IMR-90 (cell line): ENCODE measurements at regions not wholly inside any gene's neighbourhood (a gene's known extent, or its start where the extent isn't known, plus 50 kb on each side); places are given as distances from the start of the nearest gene placed in this dataset.

ENCODE experiments used
- ATAC-seq: fragments of 200-7000 bp; cut with Tn5 transposase; 2 replicates; pipeline ENCODE4 v1.9.1; 2020; ENCODE audit warnings: low read depth, mild to moderate bottlenecking, moderate library complexity
- BruUV-seq: library from RNA; stranded (reverse); fragments of 400-500 nt; replicated peaks from 2 replicates; lab custom pipeline; 2021; lab: Mats Ljungman, UMichigan
- CTCF ChIA-PET: fragments of 300-600 bp; formaldehyde crosslinking; extraction: SDS; loops from one replicate; lab custom pipeline; 2021; ENCODE audit warnings: antibody characterized with exemption; lab: Yijun Ruan, JAX
- POLR2A ChIA-PET: fragments of 300-600 bp; sonication (Branson Sonifier 250); formaldehyde crosslinking; loops from one replicate; lab custom pipeline; 2022; ENCODE audit warnings: antibody characterized with exemption; ENCODE audit not compliant: unreplicated experiment; lab: Charles Lee
- DNase-seq: peaks from one replicate; pipeline ENCODE4 v3.0.0; 2013
- H2AFZ ChIP-seq: replicated peaks from 2 replicates; pipeline ENCODE3; 2013; ENCODE audit warnings: low read length, mild to moderate bottlenecking; ENCODE audit not compliant: poor library complexity
- H2AK5ac ChIP-seq: 2 replicates; pipeline ENCODE4 v1.6.1; 2013; ENCODE audit warnings: low read depth, low read length, inconsistent platforms
- H2AK9ac ChIP-seq: replicated peaks from 2 replicates; pipeline ENCODE3; 2013; ENCODE audit warnings: mild to moderate bottlenecking, low read depth, low read length, moderate library complexity; ENCODE audit not compliant: poor library complexity
- H2BK120ac ChIP-seq: 2 replicates; pipeline ENCODE4 v1.6.1; 2013; ENCODE audit warnings: low read depth, low read length, inconsistent platforms
- H2BK15ac ChIP-seq: 3 replicates; pipeline ENCODE4 v1.6.1; 2013; ENCODE audit warnings: low read depth, low read length, inconsistent platforms
- H2BK20ac ChIP-seq: 2 replicates; pipeline ENCODE4 v1.6.1; 2013; ENCODE audit warnings: low read depth, mild to moderate bottlenecking, inconsistent platforms, low read length, moderate library complexity
- H2BK5ac ChIP-seq: 2 replicates; pipeline ENCODE4 v1.6.1; 2013; ENCODE audit warnings: mild to moderate bottlenecking, low read depth, low read length, inconsistent platforms; ENCODE audit not compliant: poor library complexity, severe bottlenecking
- H3K14ac ChIP-seq: replicated peaks from 2 replicates; pipeline ENCODE4 v1.6.1; 2013; ENCODE audit warnings: low read depth, low read length, inconsistent platforms
- H3K18ac ChIP-seq: 2 replicates; pipeline ENCODE4 v1.6.1; 2013; ENCODE audit warnings: low read depth, low read length, control low read depth
- H3K23ac ChIP-seq: 2 replicates; pipeline ENCODE4 v1.6.1; 2013; ENCODE audit warnings: low read depth, low read length, inconsistent platforms
- H3K27ac ChIP-seq: 2 replicates; pipeline ENCODE4 v1.5.1; 2013; ENCODE audit warnings: mild to moderate bottlenecking, control low read depth, low read length; ENCODE audit not compliant: insufficient read depth
- H3K27me3 ChIP-seq: 2 replicates; pipeline ENCODE4 v1.6.1; 2013; ENCODE audit warnings: low read length; ENCODE audit not compliant: control insufficient read depth, insufficient read depth
- H3K36me3 ChIP-seq: 2 replicates; pipeline ENCODE4 v1.6.1; 2013; ENCODE audit warnings: low read length, mixed read lengths; ENCODE audit not compliant: control insufficient read depth, insufficient read depth
- H3K4ac ChIP-seq: 2 replicates; pipeline ENCODE4 v1.6.1; 2013; ENCODE audit warnings: low read depth, low read length, inconsistent platforms
- H3K4me1 ChIP-seq: 2 replicates; pipeline ENCODE4 v1.6.1; 2013; ENCODE audit warnings: low read length, mixed read lengths; ENCODE audit not compliant: control insufficient read depth, insufficient read depth
- H3K4me2 ChIP-seq: 2 replicates; pipeline ENCODE4 v1.6.1; 2013; ENCODE audit warnings: low read depth, mild to moderate bottlenecking, control low read depth, low read length, moderate library complexity
- H3K4me3 ChIP-seq: 2 replicates; pipeline ENCODE4 v1.5.1; 2013; ENCODE audit warnings: low read depth, mild to moderate bottlenecking, control low read depth, low read length, moderate library complexity; ENCODE audit not compliant: insufficient read depth
- H3K56ac ChIP-seq: 2 replicates; pipeline ENCODE4 v1.6.1; 2013; ENCODE audit warnings: low read length, inconsistent platforms; ENCODE audit not compliant: insufficient read depth; ENCODE audit errors: extremely low read depth
- H3K79me1 ChIP-seq, 2 experiments: 2 replicates each; pipeline ENCODE4 v1.6.1; 2013; ENCODE audit warnings: low read length in 2 of 2, inconsistent platforms in 1 of 2, low read depth in 1 of 2
- H3K9ac ChIP-seq: 2 replicates; pipeline ENCODE4 v1.6.1; 2013; ENCODE audit warnings: low read depth, low read length, control low read depth
- H3K9me1 ChIP-seq: 2 replicates; pipeline ENCODE4 v1.6.1; 2013; ENCODE audit warnings: low read length, inconsistent platforms; ENCODE audit not compliant: insufficient read depth
- H3K9me3 ChIP-seq: 2 replicates; pipeline ENCODE4 v1.6.1; 2013; ENCODE audit warnings: low read length; ENCODE audit not compliant: control insufficient read depth, insufficient read depth
- H4K20me1 ChIP-seq: 2 replicates; pipeline ENCODE4 v1.6.1; 2013; ENCODE audit warnings: low read length, inconsistent platforms; ENCODE audit not compliant: insufficient read depth
- H4K5ac ChIP-seq: 2 replicates; pipeline ENCODE4 v1.6.1; 2013; ENCODE audit warnings: mild to moderate bottlenecking, low read depth, low read length, control low read depth
- H4K8ac ChIP-seq, 2 experiments: 2 replicates each; pipeline ENCODE4 v1.6.1; 2013; ENCODE audit warnings: low read depth in 2 of 2, low read length in 2 of 2, control low read depth in 1 of 2, inconsistent platforms in 1 of 2
- H4K91ac ChIP-seq: 2 replicates; pipeline ENCODE4 v1.6.1; 2013; ENCODE audit warnings: low read depth, low read length, inconsistent platforms; ENCODE audit not compliant: insufficient read depth
- BHLHE40 ChIP-seq: fragments of 150-350 bp; IDR thresholded peaks from 2 replicates; pipeline ENCODE4 v1.6.1; 2016; ENCODE audit warnings: mild to moderate bottlenecking, low read depth, low read length
- CEBPB ChIP-seq: IDR thresholded peaks from 2 replicates; pipeline ENCODE4 v1.6.1; 2012; ENCODE audit warnings: low read depth, low read length, improper control_type of control experiment
- CHD1 ChIP-seq: IDR thresholded peaks from 2 replicates; pipeline ENCODE4 v1.6.1; 2012; ENCODE audit warnings: low read depth, low read length, improper control_type of control experiment
- FOS ChIP-seq: fragments of 150-350 bp; IDR thresholded peaks from 2 replicates; pipeline ENCODE4 v1.6.1; 2016; ENCODE audit warnings: low read depth, low read length
- MAFK ChIP-seq: IDR thresholded peaks from 2 replicates; pipeline ENCODE4 v1.6.1; 2012; ENCODE audit warnings: low read depth, low read length, improper control_type of control experiment
- MAZ ChIP-seq: IDR thresholded peaks from 2 replicates; pipeline ENCODE4 v1.6.1; 2012; ENCODE audit warnings: low read depth, mild to moderate bottlenecking, low read length, improper control_type of control experiment, moderate library complexity, borderline replicate concordance
- MXI1 ChIP-seq: IDR thresholded peaks from 2 replicates; pipeline ENCODE4 v1.6.1; 2012; ENCODE audit warnings: low read depth, mild to moderate bottlenecking, low read length, moderate library complexity, borderline replicate concordance
- NFE2L2 ChIP-seq: fragments of 150-350 bp; IDR thresholded peaks from 2 replicates; pipeline ENCODE4 v1.6.1; 2016; ENCODE audit warnings: low read depth, mild to moderate bottlenecking, low read length
- POLR2A ChIP-seq: IDR thresholded peaks from 2 replicates; pipeline ENCODE4 v1.6.1; 2012; ENCODE audit warnings: mild to moderate bottlenecking, low read depth, low read length
- RAD21 ChIP-seq: IDR thresholded peaks from 2 replicates; pipeline ENCODE4 v1.6.1; 2012; ENCODE audit warnings: low read length, improper control_type of control experiment
- RCOR1 ChIP-seq: IDR thresholded peaks from 2 replicates; pipeline ENCODE4 v1.6.1; 2012; ENCODE audit warnings: mild to moderate bottlenecking, low read length, improper control_type of control experiment; ENCODE audit not compliant: insufficient replicate concordance
- RFX5 ChIP-seq: IDR thresholded peaks from 2 replicates; pipeline ENCODE4 v1.8.0; 2012; ENCODE audit warnings: low read depth, mild to moderate bottlenecking, low read length, moderate library complexity
- SMC3 ChIP-seq: fragments of 150-350 bp; IDR thresholded peaks from 2 replicates; pipeline ENCODE4 v1.6.1; 2016; ENCODE audit warnings: low read depth, mild to moderate bottlenecking, antibody characterized with exemption, low read length, moderate library complexity
- whole genome bisulfite sequencing, 2 experiments: methylation state at CpG; one replicate each; pipeline versions ENCODE4 v1.1.5 to v1.1.7; 2013; ENCODE audit warnings: missing lambda C conversion rate in 2 of 2; ENCODE audit not compliant: insufficient read length in 1 of 2; ENCODE audit errors: extremely low coverage in 2 of 2; 5-methylcytosine and 5-hydroxymethylcytosine counted together
- dilution Hi-C: fragments of 300-500 bp; cut with HindIII; formaldehyde crosslinking; loops from one replicate; pipeline ENCODE4 v1.14.3; 2018; ENCODE audit warnings: low sequenced_read_pairs; ENCODE audit not compliant: unreplicated experiment
- in situ Hi-C: fragments of 300-500 bp; cut with MboI; formaldehyde crosslinking; loops from 3 replicates; pipeline ENCODE4 v1.14.3; 2019; ENCODE audit warnings: low sequenced_read_pairs, inconsistent platforms, mixed read lengths
- intact Hi-C: fragments of 100-400 bp; cut with micrococcal nuclease; formaldehyde crosslinking; loops from 2 replicates; pipeline ENCODE4 v1.10.0; 2022
- TF ChIP-seq, protein P1 (sequence below): conservative IDR thresholded peaks from 2 replicates; pipeline ENCODE4 v1.5.1; 2012; ENCODE audit warnings: mild to moderate bottlenecking, low read depth, low read length, improper control_type of control experiment
- TF ChIP-seq, protein P2 (sequence below): fragments of 150-350 bp; IDR thresholded peaks from 2 replicates; pipeline ENCODE4 v1.6.1; 2017; ENCODE audit warnings: mild to moderate bottlenecking, antibody characterized with exemption, low read length, low read depth
- TF ChIP-seq, protein P3 (sequence below): fragments of 150-350 bp; IDR thresholded peaks from 2 replicates; pipeline ENCODE4 v1.6.1; 2016; ENCODE audit warnings: low read depth, mild to moderate bottlenecking, low read length, moderate library complexity, borderline replicate concordance

- H4K91ac ChIP-seq: no peak overlapping the region
- no peak overlapping the region for H3K56ac ChIP-seq
- H2AFZ ChIP-seq: no peak overlapping the region
- H4K5ac ChIP-seq: no peak overlapping the region
- DNase-seq (no peak), ATAC-seq (no peak)
- H2BK120ac ChIP-seq: no peak overlapping the region
- no peak overlapping the region for H2BK5ac ChIP-seq
- no peaks in the 10 kb centered on the region for H3K36me3 ChIP-seq
- no peak overlapping the region for H3K23ac ChIP-seq
- H4K20me1 ChIP-seq: no peaks in the 10 kb centered on the region
- no peak overlapping the region for H3K9ac ChIP-seq
- H2AK9ac ChIP-seq: no peak overlapping the region
- H3K9me3 ChIP-seq: peaks cover 42% of the 10 kb centered on the region
- TF ChIP-seq SMC3 (no peak), RCOR1 (no peak), FOS (no peak), BHLHE40 (no peak), CEBPB (no peak), MAFK (no peak), MXI1 (no peak), POLR2A (no peak), CHD1 (no peak), MAZ (no peak), RAD21 (no peak), RFX5 (no peak), NFE2L2 (no peak)
- TF ChIP-seq, protein P1, sequence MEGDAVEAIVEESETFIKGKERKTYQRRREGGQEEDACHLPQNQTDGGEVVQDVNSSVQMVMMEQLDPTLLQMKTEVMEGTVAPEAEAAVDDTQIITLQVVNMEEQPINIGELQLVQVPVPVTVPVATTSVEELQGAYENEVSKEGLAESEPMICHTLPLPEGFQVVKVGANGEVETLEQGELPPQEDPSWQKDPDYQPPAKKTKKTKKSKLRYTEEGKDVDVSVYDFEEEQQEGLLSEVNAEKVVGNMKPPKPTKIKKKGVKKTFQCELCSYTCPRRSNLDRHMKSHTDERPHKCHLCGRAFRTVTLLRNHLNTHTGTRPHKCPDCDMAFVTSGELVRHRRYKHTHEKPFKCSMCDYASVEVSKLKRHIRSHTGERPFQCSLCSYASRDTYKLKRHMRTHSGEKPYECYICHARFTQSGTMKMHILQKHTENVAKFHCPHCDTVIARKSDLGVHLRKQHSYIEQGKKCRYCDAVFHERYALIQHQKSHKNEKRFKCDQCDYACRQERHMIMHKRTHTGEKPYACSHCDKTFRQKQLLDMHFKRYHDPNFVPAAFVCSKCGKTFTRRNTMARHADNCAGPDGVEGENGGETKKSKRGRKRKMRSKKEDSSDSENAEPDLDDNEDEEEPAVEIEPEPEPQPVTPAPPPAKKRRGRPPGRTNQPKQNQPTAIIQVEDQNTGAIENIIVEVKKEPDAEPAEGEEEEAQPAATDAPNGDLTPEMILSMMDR: no peak
- TF ChIP-seq, protein P2, sequence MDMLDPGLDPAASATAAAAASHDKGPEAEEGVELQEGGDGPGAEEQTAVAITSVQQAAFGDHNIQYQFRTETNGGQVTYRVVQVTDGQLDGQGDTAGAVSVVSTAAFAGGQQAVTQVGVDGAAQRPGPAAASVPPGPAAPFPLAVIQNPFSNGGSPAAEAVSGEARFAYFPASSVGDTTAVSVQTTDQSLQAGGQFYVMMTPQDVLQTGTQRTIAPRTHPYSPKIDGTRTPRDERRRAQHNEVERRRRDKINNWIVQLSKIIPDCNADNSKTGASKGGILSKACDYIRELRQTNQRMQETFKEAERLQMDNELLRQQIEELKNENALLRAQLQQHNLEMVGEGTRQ: no peak
- TF ChIP-seq, protein P3, sequence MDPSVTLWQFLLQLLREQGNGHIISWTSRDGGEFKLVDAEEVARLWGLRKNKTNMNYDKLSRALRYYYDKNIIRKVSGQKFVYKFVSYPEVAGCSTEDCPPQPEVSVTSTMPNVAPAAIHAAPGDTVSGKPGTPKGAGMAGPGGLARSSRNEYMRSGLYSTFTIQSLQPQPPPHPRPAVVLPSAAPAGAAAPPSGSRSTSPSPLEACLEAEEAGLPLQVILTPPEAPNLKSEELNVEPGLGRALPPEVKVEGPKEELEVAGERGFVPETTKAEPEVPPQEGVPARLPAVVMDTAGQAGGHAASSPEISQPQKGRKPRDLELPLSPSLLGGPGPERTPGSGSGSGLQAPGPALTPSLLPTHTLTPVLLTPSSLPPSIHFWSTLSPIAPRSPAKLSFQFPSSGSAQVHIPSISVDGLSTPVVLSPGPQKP: no peak
- BruUV-seq: no TSS peak
- H3K18ac ChIP-seq: no peak overlapping the region
- no peak overlapping the region for H3K14ac ChIP-seq
- no peak overlapping the region for H2BK15ac ChIP-seq
- CTCF ChIA-PET: no interaction called here
- in situ Hi-C loops: no loop called here
- H3K9me1 ChIP-seq: no peaks in the 10 kb centered on the region
- no peaks in the 10 kb centered on the region for H3K4me1 ChIP-seq
- WGBS, 2 experiments: no CpG with 5 or more reads among the region's 10 CpGs
- no peak overlapping the region for H3K4ac ChIP-seq
- H4K8ac ChIP-seq: no peak overlapping the region
- no peak overlapping the region for H3K27ac ChIP-seq
- no peaks in the 10 kb centered on the region for H3K27me3 ChIP-seq
- no peak overlapping the region for H2BK20ac ChIP-seq
- POLR2A ChIA-PET: no interaction called here
- H2AK5ac ChIP-seq: no peak overlapping the region
- no peaks in the 10 kb centered on the region for H3K79me1 ChIP-seq
- intact Hi-C loops: no loop called here
- H3K4me2 ChIP-seq: no peak overlapping the region
- H3K4me3 ChIP-seq: no peak overlapping the region
- dilution Hi-C loops: no loop called here
Measured at GRCh38 chr13:111517641-111518010, 197.2 kb downstream of the TEX29 start.
